H1 (cell line): ENCODE measurements at regions not wholly inside any gene's neighbourhood (a gene's known extent, or its start where the extent isn't known, plus 50 kb on each side); places are given as distances from the start of the nearest gene placed in this dataset.

ENCODE experiments used
- EZH2 ChIP-seq: fragments of 200-600 bp; sonication (generic); IDR thresholded peaks from 2 replicates; pipeline ENCODE4 v1.7.1; 2012; ENCODE audit warnings: low read depth, mild to moderate bottlenecking, moderate library complexity, low read length, inconsistent platforms; ENCODE audit not compliant: severe bottlenecking
- HDAC2 ChIP-seq, 2 experiments: fragments of 300-600 bp in 1 of 2; sonication (generic) in 1 of 2; IDR thresholded peaks; 2 replicates each; pipeline ENCODE4 v1.6.1; 2011 to 2012; ENCODE audit warnings: low read depth in 2 of 2, low read length in 2 of 2, mild to moderate bottlenecking in 2 of 2, moderate library complexity in 2 of 2, borderline replicate concordance in 1 of 2, inconsistent platforms in 1 of 2
- RNF2 ChIP-seq: fragments of 200-900, 300-1000 bp; sonication (generic); IDR thresholded peaks from 2 replicates; pipeline ENCODE4 v1.7.1; 2016; ENCODE audit warnings: borderline replicate concordance, low read depth, mild to moderate bottlenecking, antibody characterized with exemption, low read length; ENCODE audit not compliant: poor library complexity, severe bottlenecking; ENCODE audit errors: missing control alignments
- SP4 ChIP-seq: IDR thresholded peaks from 2 replicates; pipeline ENCODE4 v1.6.1; 2012; ENCODE audit warnings: low read length, inconsistent platforms
- SUZ12 ChIP-seq: fragments of 200-600 bp; sonication (generic); IDR thresholded peaks from 2 replicates; pipeline ENCODE4 v1.6.1; 2012; ENCODE audit warnings: mild to moderate bottlenecking, inconsistent platforms, low read length, moderate library complexity, mixed read lengths
- TAF1 ChIP-seq: IDR thresholded peaks from 2 replicates; pipeline ENCODE4 v1.6.1; 2011; ENCODE audit warnings: mild to moderate bottlenecking, low read depth, low read length
- TCF12 ChIP-seq: IDR thresholded peaks from 2 replicates; pipeline ENCODE4 v1.6.1; 2011; ENCODE audit warnings: low read depth, mild to moderate bottlenecking, low read length
- ZNF274 ChIP-seq: IDR thresholded peaks from 2 replicates; pipeline ENCODE4 v1.7.0; 2012; ENCODE audit warnings: low read length, borderline replicate concordance; ENCODE audit errors: extremely low read depth

GRCh38 chr3:6671363-6671762 is 189.6 kb upstream of the GRM7 start (continued):
- TF ChIP-seq EZH2 (no peak), TCF12 (no peak), SUZ12 (no peak), TAF1 (no peak), ZNF274 (no peak), HDAC2 (IDR thresholded peaks at IDR 0.05; ENCODE audit: borderline replicate concordance in 1 of 2, low read depth in 2 of 2, low read length in 2 of 2) (no peak), SP4 (no peak), RNF2 (no peak)
